Gastroesophageal sphincter (tissue), 3 donors: ENCODE measurements at regions not wholly inside any gene's neighbourhood (a gene's known extent, or its start where the extent isn't known, plus 50 kb on each side); places are given as distances from the start of the nearest gene placed in this dataset.

ENCODE experiments used
- POLR2A ChIP-seq, 2 donors: fragments of 450-650 bp; IDR thresholded peaks; one replicate each; pipeline ENCODE4 v1.6.1; 2017; ENCODE audit warnings: antibody characterized with exemption in 2 of 2, mild to moderate bottlenecking in 2 of 2, moderate library complexity in 1 of 2
- TF ChIP-seq, protein P1 (sequence below), 4 experiments: fragments of 200-600 bp in 2 of 4; fragments of 450-650 bp in 2 of 4; sonication (generic) in 1 of 4; IDR thresholded peaks; one replicate each; pipeline ENCODE4 v1.5.1; 2017 to 2019; ENCODE audit warnings: antibody characterized with exemption in 4 of 4, mild to moderate bottlenecking in 2 of 4, moderate library complexity in 2 of 4

GRCh38 chr7:131151034-131151433 is 176.6 kb upstream of the MKLN1 start:
- TF ChIP-seq, protein P1, sequence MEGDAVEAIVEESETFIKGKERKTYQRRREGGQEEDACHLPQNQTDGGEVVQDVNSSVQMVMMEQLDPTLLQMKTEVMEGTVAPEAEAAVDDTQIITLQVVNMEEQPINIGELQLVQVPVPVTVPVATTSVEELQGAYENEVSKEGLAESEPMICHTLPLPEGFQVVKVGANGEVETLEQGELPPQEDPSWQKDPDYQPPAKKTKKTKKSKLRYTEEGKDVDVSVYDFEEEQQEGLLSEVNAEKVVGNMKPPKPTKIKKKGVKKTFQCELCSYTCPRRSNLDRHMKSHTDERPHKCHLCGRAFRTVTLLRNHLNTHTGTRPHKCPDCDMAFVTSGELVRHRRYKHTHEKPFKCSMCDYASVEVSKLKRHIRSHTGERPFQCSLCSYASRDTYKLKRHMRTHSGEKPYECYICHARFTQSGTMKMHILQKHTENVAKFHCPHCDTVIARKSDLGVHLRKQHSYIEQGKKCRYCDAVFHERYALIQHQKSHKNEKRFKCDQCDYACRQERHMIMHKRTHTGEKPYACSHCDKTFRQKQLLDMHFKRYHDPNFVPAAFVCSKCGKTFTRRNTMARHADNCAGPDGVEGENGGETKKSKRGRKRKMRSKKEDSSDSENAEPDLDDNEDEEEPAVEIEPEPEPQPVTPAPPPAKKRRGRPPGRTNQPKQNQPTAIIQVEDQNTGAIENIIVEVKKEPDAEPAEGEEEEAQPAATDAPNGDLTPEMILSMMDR (IDR thresholded peaks at IDR 0.05): no peak
- no peak for TF ChIP-seq POLR2A (IDR thresholded peaks at IDR 0.05)
